Parathyroid adenoma (tissue), 2 donors: ENCODE measurements at regions not wholly inside any gene's neighbourhood (a gene's known extent, or its start where the extent isn't known, plus 50 kb on each side); places are given as distances from the start of the nearest gene placed in this dataset.

Experiments used
- H2AFZ ChIP-seq: fragments of 300-600 bp; sonication (generic); one replicate; pipeline ENCODE4 v1.7.0; 2017; ENCODE audit warnings: antibody characterized with exemption, mild to moderate bottlenecking
- H3K27ac ChIP-seq: fragments of 300-600 bp; sonication (generic); one replicate; pipeline ENCODE4 v1.7.0; 2017
- H3K27me3 ChIP-seq: fragments of 300-600 bp; sonication (generic); one replicate; pipeline ENCODE4 v1.7.0; 2017; ENCODE audit warnings: low read length; ENCODE audit not compliant: control insufficient read depth, insufficient read depth
- H3K36me3 ChIP-seq: fragments of 300-600 bp; sonication (generic); one replicate; pipeline ENCODE4 v1.7.0; 2017; ENCODE audit warnings: low read length; ENCODE audit not compliant: control insufficient read depth, insufficient read depth
- H3K4me1 ChIP-seq: fragments of 300-600 bp; sonication (generic); one replicate; pipeline ENCODE4 v1.7.0; 2017; ENCODE audit warnings: control low read depth
- H3K4me2 ChIP-seq: fragments of 300-600 bp; sonication (generic); one replicate; pipeline ENCODE4 v1.7.0; 2017; ENCODE audit warnings: low read length
- H3K4me3 ChIP-seq: fragments of 300-600 bp; sonication (generic); one replicate; pipeline ENCODE4 v1.7.0; 2017; ENCODE audit warnings: low read depth, low read length
- H3K79me2 ChIP-seq: fragments of 300-600 bp; sonication (generic); one replicate; pipeline ENCODE4 v1.7.0; 2017; ENCODE audit warnings: control low read depth
- H3K9ac ChIP-seq: fragments of 300-600 bp; sonication (generic); one replicate; pipeline ENCODE4 v1.7.0; 2017; ENCODE audit warnings: mild to moderate bottlenecking
- H3K9me3 ChIP-seq: fragments of 300-600 bp; sonication (generic); one replicate; pipeline ENCODE4 v1.7.0; 2017; ENCODE audit warnings: low read length; ENCODE audit not compliant: control insufficient read depth
- TF ChIP-seq, protein P1 (sequence below): fragments of 300-600 bp; sonication (generic); IDR thresholded peaks from one replicate; pipeline ENCODE4 v1.7.0; 2017; ENCODE audit warnings: antibody characterized with exemption, mild to moderate bottlenecking
- donor health status: primary hyperparathyroidism.

DNA sequence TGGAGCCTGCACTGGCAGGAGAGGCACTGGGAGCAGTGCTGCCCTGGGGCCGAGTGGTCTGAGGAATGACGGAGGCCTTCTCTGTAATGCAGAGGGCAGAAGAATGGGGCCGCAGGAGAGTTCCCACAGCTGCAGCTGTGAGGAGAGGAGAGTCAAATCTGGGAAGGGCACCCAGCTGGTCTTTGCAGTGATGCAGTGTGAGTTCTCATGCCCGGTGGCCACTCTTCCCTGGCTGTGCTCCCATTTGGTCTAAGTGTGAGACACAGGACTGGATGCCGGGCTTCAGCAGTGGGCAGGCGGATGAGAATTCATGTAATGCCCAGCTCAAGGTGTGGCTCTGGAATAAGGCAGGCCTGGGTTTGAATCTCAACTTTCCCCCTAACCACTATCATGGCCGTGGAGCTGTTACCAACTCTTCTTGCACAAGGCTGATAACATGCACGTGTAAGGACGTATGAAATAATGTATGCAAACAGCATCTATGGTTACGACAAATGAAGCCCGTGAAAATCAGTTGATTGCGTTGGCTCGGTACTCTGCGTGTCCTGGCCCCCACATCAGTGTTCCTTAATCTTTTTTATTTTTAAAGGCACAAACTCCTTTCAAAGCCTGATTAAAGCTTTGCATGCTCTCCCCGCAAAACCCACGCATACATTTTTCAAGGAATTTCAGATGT lies 71.6 kb downstream of the ACKR3 start:
- no peak overlapping the region for H3K4me2 ChIP-seq
- H3K36me3 ChIP-seq, result no peaks in the 10 kb centered on the region
- H3K4me3 ChIP-seq, result no peak overlapping the region
- H3K4me1 ChIP-seq, result no peaks in the 10 kb centered on the region
- H2AFZ ChIP-seq, result no peak overlapping the region
- no peaks in the 10 kb centered on the region for H3K79me2 ChIP-seq
- H3K27ac ChIP-seq, result no peak overlapping the region
- TF ChIP-seq, protein P1, sequence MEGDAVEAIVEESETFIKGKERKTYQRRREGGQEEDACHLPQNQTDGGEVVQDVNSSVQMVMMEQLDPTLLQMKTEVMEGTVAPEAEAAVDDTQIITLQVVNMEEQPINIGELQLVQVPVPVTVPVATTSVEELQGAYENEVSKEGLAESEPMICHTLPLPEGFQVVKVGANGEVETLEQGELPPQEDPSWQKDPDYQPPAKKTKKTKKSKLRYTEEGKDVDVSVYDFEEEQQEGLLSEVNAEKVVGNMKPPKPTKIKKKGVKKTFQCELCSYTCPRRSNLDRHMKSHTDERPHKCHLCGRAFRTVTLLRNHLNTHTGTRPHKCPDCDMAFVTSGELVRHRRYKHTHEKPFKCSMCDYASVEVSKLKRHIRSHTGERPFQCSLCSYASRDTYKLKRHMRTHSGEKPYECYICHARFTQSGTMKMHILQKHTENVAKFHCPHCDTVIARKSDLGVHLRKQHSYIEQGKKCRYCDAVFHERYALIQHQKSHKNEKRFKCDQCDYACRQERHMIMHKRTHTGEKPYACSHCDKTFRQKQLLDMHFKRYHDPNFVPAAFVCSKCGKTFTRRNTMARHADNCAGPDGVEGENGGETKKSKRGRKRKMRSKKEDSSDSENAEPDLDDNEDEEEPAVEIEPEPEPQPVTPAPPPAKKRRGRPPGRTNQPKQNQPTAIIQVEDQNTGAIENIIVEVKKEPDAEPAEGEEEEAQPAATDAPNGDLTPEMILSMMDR, result no peak
- H3K27me3 ChIP-seq, result no peaks in the 10 kb centered on the region
- H3K9ac ChIP-seq, result no peak overlapping the region
- no peaks in the 10 kb centered on the region for H3K9me3 ChIP-seq

- Histone ChIP-seq H3K9me3 (no peaks in the 10 kb centered on the region), H3K4me1 (no peaks in the 10 kb centered on the region), H3K27ac (no peak overlapping the region), H3K4me2 (no peak overlapping the region), H3K36me3 (no peaks in the 10 kb centered on the region), H3K79me2 (no peaks in the 10 kb centered on the region), H3K9ac (no peak overlapping the region), H2AFZ (no peak overlapping the region), H3K27me3 (no peaks in the 10 kb centered on the region), H3K4me3 (no peak overlapping the region)
- TF ChIP-seq, protein P1, result no peak
Measured at GRCh38 chr2:236642125-236642524, 72.5 kb downstream of the ACKR3 start.

GRCh38 chr2:236642584-236643291 lies 73.1 kb downstream of the ACKR3 start:
- H3K9ac ChIP-seq, result no peak overlapping the region
- no peaks in the 10 kb centered on the region for H3K4me1 ChIP-seq
- no peaks in the 10 kb centered on the region for H3K27me3 ChIP-seq
- H3K27ac ChIP-seq, result no peak overlapping the region
- no peaks in the 10 kb centered on the region for H3K9me3 ChIP-seq
- H3K79me2 ChIP-seq, result no peaks in the 10 kb centered on the region
- no peak overlapping the region for H3K4me3 ChIP-seq
- no peak overlapping the region for H3K4me2 ChIP-seq
- H2AFZ ChIP-seq, result no peak overlapping the region
- TF ChIP-seq, protein P1, result no peak
- no peaks in the 10 kb centered on the region for H3K36me3 ChIP-seq

DNA sequence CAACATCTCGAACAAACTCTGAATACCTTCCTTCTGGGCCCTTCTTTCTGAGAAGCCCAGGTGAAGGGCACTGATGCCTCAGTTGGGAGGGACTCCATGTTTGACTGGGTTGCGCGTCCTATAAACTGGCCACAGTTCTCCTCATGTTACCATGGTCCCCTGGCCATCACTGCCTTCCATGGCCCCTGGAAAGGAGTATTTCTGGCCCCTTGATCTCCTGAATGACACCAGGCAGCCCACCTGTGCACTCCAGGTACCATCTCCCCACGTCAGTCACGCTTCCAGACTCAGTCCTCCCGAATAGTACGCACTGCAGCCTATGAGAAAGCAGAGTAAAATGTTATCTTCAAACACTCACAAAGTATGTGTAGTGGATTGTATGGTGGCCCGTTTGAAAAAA lies 73.9 kb downstream of the ACKR3 start:
- Histone ChIP-seq H3K79me2 (no peaks in the 10 kb centered on the region), H2AFZ (no peak overlapping the region), H3K36me3 (no peaks in the 10 kb centered on the region), H3K4me2 (no peak overlapping the region), H3K27ac (no peak overlapping the region), H3K4me3 (no peak overlapping the region), H3K9me3 (no peaks in the 10 kb centered on the region), H3K4me1 (no peaks in the 10 kb centered on the region), H3K9ac (no peak overlapping the region), H3K27me3 (no peaks in the 10 kb centered on the region)
- TF ChIP-seq, protein P1, result no peak
